HG02623 (cell line): ENCODE measurements at regions not wholly inside any gene's neighbourhood (a gene's known extent, or its start where the extent isn't known, plus 50 kb on each side); places are given as distances from the start of the nearest gene placed in this dataset.

Experiments
- ATAC-seq: cut with Tn5 transposase; IDR thresholded peaks from one replicate; pipeline ENCODE4 v1.9.1; 2021; ENCODE audit warnings: moderate library complexity; ENCODE audit not compliant: unreplicated experiment

- no peak for ATAC-seq
Observed at GRCh38 chr17:77768248-77768852, 190.2 kb upstream of the TNRC6C start.

GRCh38 chr17:77769215-77769614 is 189.3 kb upstream of the TNRC6C start:
- ATAC-seq = no peak

- no peak for ATAC-seq
Observed at GRCh38 chr17:77769762-77770161, 188.7 kb upstream of the TNRC6C start.

GRCh38 chr17:77770331-77771105 is 188.0 kb upstream of the TNRC6C start:
- ATAC-seq = no peak

GRCh38 chr17:77771145-77771544 is 187.4 kb upstream of the TNRC6C start:
- no peak for ATAC-seq

- ATAC-seq = no peak
Observed at GRCh38 chr17:77771587-77771986, 186.9 kb upstream of the TNRC6C start.

GRCh38 chr17:77771998-77772397 is 186.5 kb upstream of the TNRC6C start:
- ATAC-seq = no peak

- no peak for ATAC-seq
Observed at GRCh38 chr17:77772461-77772897, 186.0 kb upstream of the TNRC6C start.

GRCh38 chr17:77772899-77773358 is 185.6 kb upstream of the TNRC6C start:
- ATAC-seq = no peak

GRCh38 chr17:77774182-77774581 is 184.3 kb upstream of the TNRC6C start:
- ATAC-seq = no peak

- no peak for ATAC-seq
Observed at GRCh38 chr17:77778636-77779489, 179.6 kb upstream of the TNRC6C start.

GRCh38 chr17:77779711-77780539 is 178.6 kb upstream of the TNRC6C start:
- no peak for ATAC-seq

- no peak for ATAC-seq
Observed at GRCh38 chr17:77781536-77781935, 177.0 kb upstream of the TNRC6C start.

GRCh38 chr17:77782201-77782600 is 176.3 kb upstream of the TNRC6C start:
- no peak for ATAC-seq

- no peak for ATAC-seq
Observed at GRCh38 chr17:77782611-77783010, 175.9 kb upstream of the TNRC6C start.

GRCh38 chr17:77783991-77784820 is 174.3 kb upstream of the TNRC6C start:
- no peak for ATAC-seq

- ATAC-seq = no peak
Observed at GRCh38 chr17:77785312-77785905, 173.1 kb upstream of the TNRC6C start.

- ATAC-seq = no peak
Observed at GRCh38 chr17:77786090-77786489, 172.4 kb upstream of the TNRC6C start.

GRCh38 chr17:77786740-77787505 is 171.6 kb upstream of the TNRC6C start:
- ATAC-seq = no peak
